ENCODE measurements at regions not wholly inside any gene's neighbourhood (a gene's known extent, or its start where the extent isn't known, plus 50 kb on each side); places are given as distances from the start of the nearest gene placed in this dataset.

GRCh38 chr15:97059281-97059680, 728.8 kb downstream of the NR2F2 start:
- H3K4me3 ChIP-seq (ENCODE audit: low read length): no peak overlapping the region
- H2AFZ ChIP-seq (ENCODE audit: low read length): no peak overlapping the region
- no peaks in the 10 kb centered on the region for H3K9me2 ChIP-seq (replicated peaks; ENCODE audit: insufficient read depth, low read length)
- TF ChIP-seq EZH2phosphoT487 (IDR thresholded peaks at IDR 0.05; ENCODE audit: low read length): no peak
- TF ChIP-seq, protein P1, sequence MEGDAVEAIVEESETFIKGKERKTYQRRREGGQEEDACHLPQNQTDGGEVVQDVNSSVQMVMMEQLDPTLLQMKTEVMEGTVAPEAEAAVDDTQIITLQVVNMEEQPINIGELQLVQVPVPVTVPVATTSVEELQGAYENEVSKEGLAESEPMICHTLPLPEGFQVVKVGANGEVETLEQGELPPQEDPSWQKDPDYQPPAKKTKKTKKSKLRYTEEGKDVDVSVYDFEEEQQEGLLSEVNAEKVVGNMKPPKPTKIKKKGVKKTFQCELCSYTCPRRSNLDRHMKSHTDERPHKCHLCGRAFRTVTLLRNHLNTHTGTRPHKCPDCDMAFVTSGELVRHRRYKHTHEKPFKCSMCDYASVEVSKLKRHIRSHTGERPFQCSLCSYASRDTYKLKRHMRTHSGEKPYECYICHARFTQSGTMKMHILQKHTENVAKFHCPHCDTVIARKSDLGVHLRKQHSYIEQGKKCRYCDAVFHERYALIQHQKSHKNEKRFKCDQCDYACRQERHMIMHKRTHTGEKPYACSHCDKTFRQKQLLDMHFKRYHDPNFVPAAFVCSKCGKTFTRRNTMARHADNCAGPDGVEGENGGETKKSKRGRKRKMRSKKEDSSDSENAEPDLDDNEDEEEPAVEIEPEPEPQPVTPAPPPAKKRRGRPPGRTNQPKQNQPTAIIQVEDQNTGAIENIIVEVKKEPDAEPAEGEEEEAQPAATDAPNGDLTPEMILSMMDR (IDR thresholded peaks at IDR 0.05; ENCODE audit: low read length): no peak
- TF ChIP-seq EZH2 (optimal IDR thresholded peaks at IDR 0.05; ENCODE audit: low read depth, low read length): no peak
- no peaks in the 10 kb centered on the region for H3K9me3 ChIP-seq (replicated peaks; ENCODE audit: insufficient read depth, low read length)
- H3F3A ChIP-seq (ENCODE audit: insufficient read depth, low read length): no peaks in the 10 kb centered on the region
- H3K36me3 ChIP-seq (replicated peaks; ENCODE audit: insufficient read depth, low read length): no peaks in the 10 kb centered on the region
- H3K27ac ChIP-seq (ENCODE audit: low read length): no peak overlapping the region
- no peak for DNase-seq
- no peaks in the 10 kb centered on the region for H3K4me1 ChIP-seq (ENCODE audit: low read length)
- H3K9ac ChIP-seq (ENCODE audit: low read length): no peak overlapping the region
- no peaks in the 10 kb centered on the region for H3K79me2 ChIP-seq (ENCODE audit: low read length)
- no peaks in the 10 kb centered on the region for H4K20me1 ChIP-seq (ENCODE audit: insufficient read depth, low read length)
- no peak overlapping the region for H3K4me2 ChIP-seq (ENCODE audit: low read depth, low read length)
- no peaks in the 10 kb centered on the region for H3K27me3 ChIP-seq (replicated peaks; ENCODE audit: insufficient read depth, low read length)

- Histone ChIP-seq H3K9me3 (replicated peaks; ENCODE audit: insufficient read depth, low read length) (no peaks in the 10 kb centered on the region), H3K36me3 (replicated peaks; ENCODE audit: insufficient read depth, low read length) (no peaks in the 10 kb centered on the region), H3K27me3 (replicated peaks; ENCODE audit: insufficient read depth, low read length) (no peaks in the 10 kb centered on the region), H3K4me2 (ENCODE audit: low read depth, low read length) (no peak overlapping the region), H3F3A (ENCODE audit: insufficient read depth, low read length) (no peaks in the 10 kb centered on the region), H3K79me2 (ENCODE audit: low read length) (no peaks in the 10 kb centered on the region), H3K4me1 (ENCODE audit: low read length) (no peaks in the 10 kb centered on the region), H3K27ac (ENCODE audit: low read length) (no peak overlapping the region), H3K9ac (ENCODE audit: low read length) (no peak overlapping the region), H3K9me2 (replicated peaks; ENCODE audit: insufficient read depth, low read length) (no peaks in the 10 kb centered on the region), H3K4me3 (ENCODE audit: low read length) (no peak overlapping the region), H2AFZ (ENCODE audit: low read length) (no peak overlapping the region), H4K20me1 (ENCODE audit: insufficient read depth, low read length) (no peaks in the 10 kb centered on the region)
- DNase-seq: no peak
- no peak for TF ChIP-seq EZH2phosphoT487 (IDR thresholded peaks at IDR 0.05; ENCODE audit: low read length)
- TF ChIP-seq EZH2 (optimal IDR thresholded peaks at IDR 0.05; ENCODE audit: low read depth, low read length): no peak
- TF ChIP-seq, protein P1 (IDR thresholded peaks at IDR 0.05; ENCODE audit: low read length): no peak
Observed at GRCh38 chr15:97061392-97061791, 730.9 kb downstream of the NR2F2 start.

- Histone ChIP-seq H3K27ac (ENCODE audit: low read length) (no peak overlapping the region), H3K4me1 (ENCODE audit: low read length) (no peaks in the 10 kb centered on the region), H3F3A (ENCODE audit: insufficient read depth, low read length) (no peaks in the 10 kb centered on the region), H3K9me2 (replicated peaks; ENCODE audit: insufficient read depth, low read length) (no peaks in the 10 kb centered on the region), H3K27me3 (replicated peaks; ENCODE audit: insufficient read depth, low read length) (no peaks in the 10 kb centered on the region), H3K9ac (ENCODE audit: low read length) (no peak overlapping the region), H3K4me2 (ENCODE audit: low read depth, low read length) (no peak overlapping the region), H3K36me3 (replicated peaks; ENCODE audit: insufficient read depth, low read length) (no peaks in the 10 kb centered on the region), H3K4me3 (ENCODE audit: low read length) (no peak overlapping the region), H3K9me3 (replicated peaks; ENCODE audit: insufficient read depth, low read length) (no peaks in the 10 kb centered on the region), H3K79me2 (ENCODE audit: low read length) (no peaks in the 10 kb centered on the region), H4K20me1 (ENCODE audit: insufficient read depth, low read length) (no peaks in the 10 kb centered on the region), H2AFZ (ENCODE audit: low read length) (no peak overlapping the region)
- TF ChIP-seq, protein P1 (IDR thresholded peaks at IDR 0.05; ENCODE audit: low read length): no peak
- TF ChIP-seq EZH2phosphoT487 (IDR thresholded peaks at IDR 0.05; ENCODE audit: low read length) (no peak), EZH2 (optimal IDR thresholded peaks at IDR 0.05; ENCODE audit: low read depth, low read length) (no peak)
- no peak for DNase-seq
Observed at GRCh38 chr15:97071668-97072067, 741.2 kb downstream of the NR2F2 start.

Data from MM.1S (cell line).